GM13976 (cell line): ENCODE measurements at regions not wholly inside any gene's neighbourhood (a gene's known extent, or its start where the extent isn't known, plus 50 kb on each side); places are given as distances from the start of the nearest gene placed in this dataset.

ENCODE experiments used
- DNase-seq: peaks from one replicate; pipeline ENCODE4 v3.0.0; 2012; ENCODE audit warnings: low spot score
- CTCF ChIP-seq: IDR thresholded peaks from 2 replicates; pipeline ENCODE4 v1.5.1; 2012; ENCODE audit warnings: borderline replicate concordance, mild to moderate bottlenecking; ENCODE audit not compliant: insufficient read depth; ENCODE audit errors: extremely low read depth, missing control alignments, control extremely low read depth
- in situ Hi-C: fragments of 300-500 bp; cut with MboI; formaldehyde crosslinking; loops from one replicate; pipeline ENCODE4 v1.12.0; 2022; ENCODE audit warnings: low sequenced_read_pairs, mixed read lengths, inconsistent platforms; ENCODE audit not compliant: unreplicated experiment

- no peak for TF ChIP-seq CTCF
- DNase-seq: no peak
- in situ Hi-C loops: no loop called here
These were observed 158.9 kb upstream of the HDAC9 start for GRCh38 chr7:18336626-18337025.

GRCh38 chr7:18337048-18337809 lies 158.3 kb upstream of the HDAC9 start:
- no peak for TF ChIP-seq CTCF
- no peak for DNase-seq
- in situ Hi-C loops: no loop called here

- in situ Hi-C loops: no loop called here
- TF ChIP-seq CTCF: no peak
- DNase-seq: no peak
These were observed 156.5 kb upstream of the HDAC9 start for GRCh38 chr7:18338910-18339523.

- TF ChIP-seq CTCF: no peak
- in situ Hi-C loops: loop anchor here (10.0 kb wide), 1 partner anchor 637 kb away; no protein-coding TSS in a partner anchor
- DNase-seq: no peak
These were observed 153.8 kb upstream of the HDAC9 start for GRCh38 chr7:18341756-18342155.

GRCh38 chr7:18343047-18343446 lies 152.5 kb upstream of the HDAC9 start:
- in situ Hi-C loops: loop anchor here (10.0 kb wide), 1 partner anchor 638 kb away; no protein-coding TSS in a partner anchor
- TF ChIP-seq CTCF: no peak

GRCh38 chr7:18344536-18344935 lies 151.0 kb upstream of the HDAC9 start:
- in situ Hi-C loops: loop anchor here (10.0 kb wide), 1 partner anchor 640 kb away; no protein-coding TSS in a partner anchor
- DNase-seq: no peak
- TF ChIP-seq CTCF: no peak

More at GRCh38 chr7:18343047-18343446, 152.5 kb upstream of the HDAC9 start:
- no peak for DNase-seq
